A172 (cell line): ENCODE measurements at regions not wholly inside any gene's neighbourhood (a gene's known extent, or its start where the extent isn't known, plus 50 kb on each side); places are given as distances from the start of the nearest gene placed in this dataset.
"Not testable (repeated sequence)": the region's sequence is repeated elsewhere in the genome, so short reads cannot be mapped to it uniquely, and the experiment has no call there.

Source experiments
- DNase-seq: peaks from one replicate; pipeline ENCODE4 v3.0.0-alpha.2; 2015; ENCODE audit warnings: low spot score

DNA sequence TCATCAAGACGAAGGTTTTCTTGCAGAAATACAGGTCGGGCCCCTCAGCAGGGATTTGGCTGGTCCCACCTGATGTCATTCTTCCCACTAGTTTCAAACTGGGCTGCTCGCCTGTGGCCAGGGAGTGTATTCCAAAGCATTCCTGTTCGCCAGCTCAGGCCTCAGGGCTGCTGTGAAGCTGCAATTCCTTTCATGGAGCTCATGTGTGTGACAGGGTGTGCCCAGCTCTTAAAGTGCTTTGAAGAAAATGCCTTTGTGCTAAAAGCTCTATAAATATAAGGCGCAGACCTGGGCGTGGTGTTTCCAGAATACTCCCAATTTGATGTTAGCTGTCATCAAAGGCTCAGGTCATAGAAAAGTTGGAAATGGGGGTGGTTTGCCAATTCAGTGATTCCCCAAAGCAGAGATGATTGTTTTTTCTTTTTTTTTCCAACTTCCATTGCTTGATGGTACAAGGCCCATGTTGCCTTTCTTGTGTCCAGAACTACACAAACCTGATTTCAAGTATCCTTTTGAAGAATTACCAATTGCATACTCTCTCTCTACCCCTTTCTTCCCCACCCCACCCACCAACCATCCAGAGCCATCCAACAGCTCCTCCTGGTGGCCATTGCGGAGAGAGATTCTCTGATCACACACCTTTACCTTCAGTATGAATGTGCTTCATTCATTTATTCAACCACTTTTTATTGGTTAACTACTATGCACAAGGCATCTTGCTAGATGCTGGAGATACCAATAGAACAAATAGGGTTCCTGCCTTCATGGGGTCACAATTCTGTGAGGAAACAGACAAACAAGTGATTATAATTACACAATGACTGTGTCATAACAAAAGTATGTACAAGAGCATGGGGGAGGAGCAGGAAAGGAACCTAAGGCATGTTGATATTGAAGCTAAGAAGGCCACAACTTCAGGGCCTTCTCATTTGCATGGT, 297.3 kb upstream of the LYZL1 start:
- DNase-seq, result peak; percentile 83

DNA sequence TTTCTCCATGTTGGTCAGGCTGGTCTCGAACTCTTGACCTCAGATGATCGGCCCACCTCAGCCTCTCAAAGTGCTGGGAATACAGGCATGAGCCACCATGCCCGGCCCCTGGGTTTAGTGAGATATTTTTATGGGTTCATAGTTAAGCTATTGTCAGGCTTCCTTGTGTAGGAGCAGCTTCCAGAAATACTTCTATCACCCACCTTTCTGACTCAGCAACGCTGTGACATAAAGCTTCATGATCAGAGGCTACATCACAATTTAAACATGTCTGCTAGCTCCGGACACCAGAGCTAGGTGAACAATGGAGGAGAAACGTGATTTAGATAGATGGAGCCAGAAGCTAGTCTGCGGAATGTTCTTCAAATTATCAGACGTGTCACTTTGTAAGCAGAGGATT, 295.8 kb upstream of the LYZL1 start:
- DNase-seq, result no peak

- DNase-seq, result no peak
Measured at GRCh38 chr10:28993861-28994260, 295.0 kb upstream of the LYZL1 start.

DNA sequence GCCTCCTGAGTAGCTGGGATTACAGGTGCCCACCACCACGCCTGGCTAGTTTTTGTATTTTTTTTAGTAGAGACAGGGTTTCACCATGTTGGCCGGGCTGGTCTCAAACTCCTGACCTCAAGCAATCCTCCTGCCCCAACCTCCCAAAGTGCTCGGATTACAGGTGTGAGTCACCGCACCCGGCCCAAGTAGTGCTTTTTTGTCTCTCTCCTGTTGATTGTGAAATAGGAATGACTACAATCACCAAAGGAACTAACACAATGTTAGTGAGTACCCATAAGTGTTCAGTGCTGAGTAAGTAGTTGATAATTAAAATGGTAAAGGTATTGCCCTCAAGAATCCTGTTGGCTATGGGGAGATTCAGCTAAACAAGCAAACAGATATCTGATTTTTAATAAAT, 294.1 kb upstream of the LYZL1 start:
- DNase-seq, result not testable (repeated sequence)

- no peak for DNase-seq
Measured at GRCh38 chr10:28995497-28995896, 293.4 kb upstream of the LYZL1 start.

GRCh38 chr10:28996345-28996744, 292.5 kb upstream of the LYZL1 start:
- no peak for DNase-seq

- peak; percentile 33 for DNase-seq
Measured at GRCh38 chr10:28996947-28997551, 291.8 kb upstream of the LYZL1 start.

GRCh38 chr10:28997734-28998133, 291.1 kb upstream of the LYZL1 start:
- no peak for DNase-seq

DNA sequence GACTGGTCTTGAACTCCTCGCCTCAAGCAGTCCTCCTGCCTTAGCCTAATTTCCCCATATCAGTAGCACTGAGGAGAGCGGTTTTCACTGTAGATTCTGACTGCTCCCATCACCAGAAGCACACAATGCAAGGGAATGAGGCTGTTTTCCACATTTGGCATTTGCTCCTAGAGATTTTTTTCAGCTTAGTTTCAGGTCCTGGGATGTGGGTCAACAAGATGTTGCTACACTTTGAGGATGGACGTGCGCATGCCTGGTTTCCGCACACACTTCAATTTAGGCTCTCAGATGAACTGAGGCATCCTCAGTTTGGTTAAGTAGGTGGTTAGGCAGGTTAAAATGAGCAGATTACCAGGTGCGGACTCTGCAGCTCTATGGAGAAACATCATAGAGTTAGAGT, 287.1 kb upstream of the LYZL1 start:
- DNase-seq, result no peak

GRCh38 chr10:29003014-29003413, 285.9 kb upstream of the LYZL1 start:
- not testable (repeated sequence) for DNase-seq

- DNase-seq, result no peak
Measured at GRCh38 chr10:29005988-29006387, 282.9 kb upstream of the LYZL1 start.

DNA sequence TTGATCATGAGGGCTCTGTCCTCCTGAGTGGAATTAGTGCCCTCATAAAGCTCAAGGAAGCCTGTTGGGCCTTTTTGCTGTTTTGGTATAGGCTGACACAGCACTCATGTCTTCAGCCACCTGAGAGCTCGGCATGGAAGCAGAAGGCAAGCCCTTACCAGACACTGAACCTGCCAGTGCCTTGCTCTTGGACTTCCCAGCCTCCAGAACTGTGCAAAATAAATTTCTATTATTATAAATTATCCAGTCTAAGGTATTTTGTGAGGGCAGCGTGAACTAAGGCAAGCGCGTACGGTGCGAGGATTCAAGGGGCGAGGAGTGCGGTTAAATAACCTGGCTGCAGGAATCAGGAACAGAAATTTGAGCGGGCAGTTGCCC, 281.5 kb upstream of the LYZL1 start:
- DNase-seq, result no peak

GRCh38 chr10:29007748-29008610, 280.9 kb upstream of the LYZL1 start:
- no peak for DNase-seq

- DNase-seq, result no peak
Measured at GRCh38 chr10:29009464-29009863, 279.4 kb upstream of the LYZL1 start.

- DNase-seq, result no peak
Measured at GRCh38 chr10:29011516-29011915, 277.4 kb upstream of the LYZL1 start.

DNA sequence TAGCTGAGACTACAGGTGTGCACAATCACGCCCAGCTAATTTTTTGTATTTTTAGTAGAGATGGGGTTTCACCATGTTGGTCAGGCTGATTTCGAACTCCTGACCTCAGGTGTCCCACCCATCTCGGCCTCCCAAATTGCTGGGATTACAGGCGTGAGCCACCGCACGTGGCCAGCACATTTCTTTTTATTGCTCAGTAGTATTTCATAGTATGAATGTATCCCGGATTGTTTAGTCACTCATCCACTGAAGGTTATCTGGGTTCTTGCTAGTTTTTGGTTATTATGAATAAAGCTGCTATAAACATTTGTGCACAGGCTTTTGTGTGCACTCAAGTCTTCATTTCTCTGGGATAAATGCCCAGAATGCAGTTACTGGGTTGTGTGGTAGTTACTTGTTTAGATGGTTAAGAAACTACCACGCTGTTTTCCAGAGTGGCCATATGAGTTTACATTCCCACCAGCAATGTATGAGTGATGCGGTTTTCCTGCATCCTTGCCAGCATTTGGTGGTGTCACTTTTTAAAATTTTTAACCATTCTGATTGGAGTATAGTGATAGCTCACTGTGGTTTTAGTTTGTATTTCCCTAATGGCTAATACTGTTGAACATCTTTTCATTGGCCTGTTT, 275.8 kb upstream of the LYZL1 start:
- no peak for DNase-seq

DNA sequence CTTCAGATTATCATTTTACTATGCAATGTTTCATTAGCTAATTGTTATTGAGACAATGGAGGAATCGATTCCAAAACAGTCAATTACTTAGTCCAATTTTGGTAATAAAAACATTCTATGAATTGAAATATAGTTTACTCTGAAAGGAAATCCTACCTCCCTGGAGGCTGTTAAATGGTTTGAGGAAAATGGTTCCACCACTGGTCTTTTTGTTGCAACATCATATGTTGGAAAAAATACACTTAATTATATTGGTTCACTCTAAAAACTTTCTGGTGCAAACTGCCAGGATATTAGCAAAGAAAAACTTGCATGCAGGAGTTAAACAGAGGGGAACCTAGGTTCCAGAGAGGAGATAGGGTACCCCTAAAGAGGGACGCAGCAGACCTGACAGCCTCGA, 267.3 kb upstream of the LYZL1 start:
- no peak for DNase-seq

- no peak for DNase-seq
Measured at GRCh38 chr10:29022513-29022912, 266.4 kb upstream of the LYZL1 start.

GRCh38 chr10:29023678-29024077, 265.2 kb upstream of the LYZL1 start:
- DNase-seq, result peak; percentile 56

GRCh38 chr10:29026065-29026797, 262.6 kb upstream of the LYZL1 start:
- DNase-seq, result no peak
